Parathyroid adenoma (tissue), 2 donors: ENCODE measurements at regions not wholly inside any gene's neighbourhood (a gene's known extent, or its start where the extent isn't known, plus 50 kb on each side); places are given as distances from the start of the nearest gene placed in this dataset.
"Not testable (repeated sequence)": the region's sequence is repeated elsewhere in the genome, so short reads cannot be mapped to it uniquely, and the experiment has no call there.

Experiments
- H2AFZ ChIP-seq: fragments of 300-600 bp; sonication (generic); one replicate; pipeline ENCODE4 v1.7.0; 2017; ENCODE audit warnings: antibody characterized with exemption, mild to moderate bottlenecking
- H3K27ac ChIP-seq: fragments of 300-600 bp; sonication (generic); one replicate; pipeline ENCODE4 v1.7.0; 2017
- H3K27me3 ChIP-seq: fragments of 300-600 bp; sonication (generic); one replicate; pipeline ENCODE4 v1.7.0; 2017; ENCODE audit warnings: low read length; ENCODE audit not compliant: control insufficient read depth, insufficient read depth
- H3K36me3 ChIP-seq: fragments of 300-600 bp; sonication (generic); one replicate; pipeline ENCODE4 v1.7.0; 2017; ENCODE audit warnings: low read length; ENCODE audit not compliant: control insufficient read depth, insufficient read depth
- H3K4me1 ChIP-seq: fragments of 300-600 bp; sonication (generic); one replicate; pipeline ENCODE4 v1.7.0; 2017; ENCODE audit warnings: control low read depth
- H3K4me2 ChIP-seq: fragments of 300-600 bp; sonication (generic); one replicate; pipeline ENCODE4 v1.7.0; 2017; ENCODE audit warnings: low read length
- H3K4me3 ChIP-seq: fragments of 300-600 bp; sonication (generic); one replicate; pipeline ENCODE4 v1.7.0; 2017; ENCODE audit warnings: low read depth, low read length
- H3K79me2 ChIP-seq: fragments of 300-600 bp; sonication (generic); one replicate; pipeline ENCODE4 v1.7.0; 2017; ENCODE audit warnings: control low read depth
- H3K9ac ChIP-seq: fragments of 300-600 bp; sonication (generic); one replicate; pipeline ENCODE4 v1.7.0; 2017; ENCODE audit warnings: mild to moderate bottlenecking
- H3K9me3 ChIP-seq: fragments of 300-600 bp; sonication (generic); one replicate; pipeline ENCODE4 v1.7.0; 2017; ENCODE audit warnings: low read length; ENCODE audit not compliant: control insufficient read depth
- TF ChIP-seq, protein P1 (sequence below): fragments of 300-600 bp; sonication (generic); IDR thresholded peaks from one replicate; pipeline ENCODE4 v1.7.0; 2017; ENCODE audit warnings: antibody characterized with exemption, mild to moderate bottlenecking
- donor health status: primary hyperparathyroidism.

DNA sequence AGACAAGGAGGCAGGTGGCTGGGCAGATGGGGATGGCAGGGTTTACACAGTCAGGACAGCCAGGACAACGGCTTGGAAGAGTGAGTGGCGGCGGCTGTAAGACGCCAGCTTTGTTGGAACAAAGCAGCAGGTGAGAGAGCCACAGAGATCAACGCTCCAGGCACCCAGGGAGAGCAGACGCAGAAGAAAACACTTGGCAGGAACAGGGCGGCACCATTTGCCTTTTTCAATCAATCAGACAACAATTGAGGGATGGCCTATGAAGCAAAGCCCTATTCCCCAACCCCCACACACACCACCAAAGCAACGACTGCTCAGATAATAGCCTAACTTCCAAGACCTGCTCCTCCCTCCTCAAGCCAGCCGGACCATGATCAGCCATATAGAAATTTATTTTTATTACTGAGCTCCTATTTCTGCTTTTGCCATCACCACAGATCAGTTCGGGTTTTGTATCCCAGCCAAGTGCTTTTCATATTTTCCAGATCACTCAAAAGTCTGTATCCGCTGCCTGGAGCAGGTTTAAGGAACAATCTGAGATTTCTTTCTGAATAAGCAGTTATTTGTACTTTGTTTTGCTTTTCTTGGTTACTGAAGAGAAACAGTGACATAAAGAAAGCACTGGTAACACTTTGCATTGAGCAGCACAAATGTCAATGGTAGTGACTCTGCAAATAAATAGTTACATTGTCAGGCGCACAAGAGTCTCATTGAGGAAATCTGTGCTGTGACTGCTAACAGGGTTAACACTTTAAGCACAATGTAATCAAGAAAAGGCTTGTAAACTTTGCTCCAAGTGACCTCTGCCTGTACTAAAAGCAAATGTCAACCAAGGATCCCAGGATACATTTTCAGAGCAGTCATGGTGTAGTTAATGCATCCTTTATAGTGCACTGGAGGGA lies 81.8 kb upstream of the RBPJ start:
- no peaks in the 10 kb centered on the region for H3K79me2 ChIP-seq

DNA sequence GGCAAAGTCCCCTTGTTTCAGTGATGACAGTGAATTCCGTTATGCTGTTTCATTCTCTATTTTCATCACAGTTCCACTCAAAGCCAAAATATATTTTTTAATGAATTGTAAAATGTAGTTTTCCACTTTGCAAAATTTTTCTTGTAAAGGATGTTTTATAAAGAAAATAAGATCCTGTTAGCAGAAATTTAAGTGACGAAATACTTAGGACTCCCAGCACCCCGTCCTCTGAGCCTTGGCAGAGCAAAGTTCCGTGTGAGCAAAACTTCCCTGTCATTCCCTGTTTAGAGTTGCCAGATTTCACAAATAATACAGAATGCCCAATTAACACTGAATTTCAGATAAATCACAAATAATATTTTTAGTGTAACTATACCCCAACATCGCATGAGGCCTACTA lies 81.0 kb upstream of the RBPJ start:
- no peak overlapping the region for H3K4me3 ChIP-seq
- H3K4me2 ChIP-seq, result no peak overlapping the region
- no peaks in the 10 kb centered on the region for H3K36me3 ChIP-seq
- no peak overlapping the region for H3K27ac ChIP-seq
- H3K27me3 ChIP-seq, result no peaks in the 10 kb centered on the region
- H3K4me1 ChIP-seq, result no peaks in the 10 kb centered on the region
- no peak overlapping the region for H3K9ac ChIP-seq
- H3K9me3 ChIP-seq, result no peaks in the 10 kb centered on the region
- H2AFZ ChIP-seq, result no peak overlapping the region
- TF ChIP-seq, protein P1, sequence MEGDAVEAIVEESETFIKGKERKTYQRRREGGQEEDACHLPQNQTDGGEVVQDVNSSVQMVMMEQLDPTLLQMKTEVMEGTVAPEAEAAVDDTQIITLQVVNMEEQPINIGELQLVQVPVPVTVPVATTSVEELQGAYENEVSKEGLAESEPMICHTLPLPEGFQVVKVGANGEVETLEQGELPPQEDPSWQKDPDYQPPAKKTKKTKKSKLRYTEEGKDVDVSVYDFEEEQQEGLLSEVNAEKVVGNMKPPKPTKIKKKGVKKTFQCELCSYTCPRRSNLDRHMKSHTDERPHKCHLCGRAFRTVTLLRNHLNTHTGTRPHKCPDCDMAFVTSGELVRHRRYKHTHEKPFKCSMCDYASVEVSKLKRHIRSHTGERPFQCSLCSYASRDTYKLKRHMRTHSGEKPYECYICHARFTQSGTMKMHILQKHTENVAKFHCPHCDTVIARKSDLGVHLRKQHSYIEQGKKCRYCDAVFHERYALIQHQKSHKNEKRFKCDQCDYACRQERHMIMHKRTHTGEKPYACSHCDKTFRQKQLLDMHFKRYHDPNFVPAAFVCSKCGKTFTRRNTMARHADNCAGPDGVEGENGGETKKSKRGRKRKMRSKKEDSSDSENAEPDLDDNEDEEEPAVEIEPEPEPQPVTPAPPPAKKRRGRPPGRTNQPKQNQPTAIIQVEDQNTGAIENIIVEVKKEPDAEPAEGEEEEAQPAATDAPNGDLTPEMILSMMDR, result no peak
- H3K79me2 ChIP-seq, result no peaks in the 10 kb centered on the region

More for the DNA sequence above, 81.8 kb upstream of the RBPJ start:
- Histone ChIP-seq H3K9me3 (no peaks in the 10 kb centered on the region), H3K9ac (no peak overlapping the region), H3K36me3 (no peaks in the 10 kb centered on the region), H3K4me1 (no peaks in the 10 kb centered on the region), H3K4me3 (no peak overlapping the region), H3K4me2 (peak overlapping the region; percentile 2), H2AFZ (peak overlapping the region; percentile 25), H3K27me3 (no peaks in the 10 kb centered on the region), H3K27ac (no peak overlapping the region)
- TF ChIP-seq, protein P1, result no peak

DNA sequence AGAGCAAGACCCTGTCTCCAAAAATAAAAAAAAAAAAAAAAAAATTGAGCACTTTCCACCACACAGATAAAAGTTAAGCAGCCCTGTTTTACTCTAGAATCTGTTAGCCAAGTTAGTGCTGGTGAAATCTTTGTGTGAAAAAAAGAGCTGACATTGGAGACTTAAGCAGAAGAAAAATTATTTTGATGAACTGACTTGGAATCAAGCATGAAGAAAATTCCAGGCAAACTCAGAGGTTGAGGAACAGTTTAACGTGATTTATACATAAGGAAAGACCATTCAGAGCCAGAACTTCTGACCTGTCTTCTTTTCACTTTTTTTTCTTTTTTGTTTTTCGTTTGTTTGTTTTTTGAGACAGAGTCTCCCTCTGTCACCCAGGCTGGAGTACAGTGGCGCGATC lies 79.6 kb upstream of the RBPJ start:
- H3K4me3 ChIP-seq, result no peak overlapping the region
- no peak overlapping the region for H3K4me2 ChIP-seq
- TF ChIP-seq, protein P1, result no peak
- H3K4me1 ChIP-seq, result no peaks in the 10 kb centered on the region
- H3K27me3 ChIP-seq, result no peaks in the 10 kb centered on the region
- no peak overlapping the region for H3K27ac ChIP-seq
- no peak overlapping the region for H3K9ac ChIP-seq
- no peaks in the 10 kb centered on the region for H3K36me3 ChIP-seq
- no peaks in the 10 kb centered on the region for H3K79me2 ChIP-seq
- no peak overlapping the region for H2AFZ ChIP-seq
- H3K9me3 ChIP-seq, result no peaks in the 10 kb centered on the region

DNA sequence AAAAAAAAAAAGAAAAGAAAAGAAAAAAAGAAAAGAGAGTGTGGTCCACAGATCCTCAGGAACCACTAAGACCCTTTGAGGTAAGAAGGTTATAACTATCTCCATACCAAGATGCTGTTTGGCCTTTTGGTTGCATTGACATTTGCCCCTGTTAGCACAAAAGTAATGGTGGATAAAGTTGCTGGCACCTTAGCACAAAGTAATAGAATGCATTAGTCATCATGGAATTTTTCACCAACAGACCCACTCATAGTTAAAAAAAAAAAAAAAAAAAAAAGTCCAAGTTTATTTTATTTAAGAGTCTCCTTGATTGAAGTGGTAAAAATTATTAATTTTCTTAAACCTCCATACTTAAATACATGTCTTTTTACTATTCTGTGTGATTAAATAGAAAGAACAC lies 78.4 kb upstream of the RBPJ start:
- Histone ChIP-seq H2AFZ (no peak overlapping the region), H3K4me3 (no peak overlapping the region), H3K27ac (no peak overlapping the region), H3K27me3 (no peaks in the 10 kb centered on the region), H3K36me3 (no peaks in the 10 kb centered on the region), H3K9ac (no peak overlapping the region), H3K9me3 (no peaks in the 10 kb centered on the region), H3K4me2 (no peak overlapping the region), H3K4me1 (no peaks in the 10 kb centered on the region), H3K79me2 (no peaks in the 10 kb centered on the region)
- TF ChIP-seq, protein P1, result no peak

DNA sequence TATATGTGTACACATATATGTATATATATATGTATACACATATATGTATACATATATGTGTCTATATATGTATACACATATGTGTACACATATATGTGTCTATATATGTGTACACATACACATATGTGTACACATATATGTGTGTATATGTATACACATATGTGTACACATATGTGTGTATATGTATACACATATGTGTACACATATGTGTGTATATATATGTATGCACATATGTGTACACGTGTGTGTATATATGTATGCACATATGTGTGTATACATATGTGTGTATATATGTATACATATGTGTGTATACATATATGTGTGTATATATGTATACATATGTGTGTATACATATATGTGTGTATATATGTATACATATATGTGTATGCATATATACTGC lies 76.7 kb upstream of the RBPJ start:
- H3K4me3 ChIP-seq, H3K4me2 ChIP-seq, H3K27ac ChIP-seq, H3K9ac ChIP-seq, H3K36me3 ChIP-seq, H3K27me3 ChIP-seq, H3K4me1 ChIP-seq, H3K9me3 ChIP-seq, H3K79me2 ChIP-seq, H2AFZ ChIP-seq: not testable (repeated sequence)
